Keratinocyte (primary cell): ENCODE measurements at regions not wholly inside any gene's neighbourhood (a gene's known extent, or its start where the extent isn't known, plus 50 kb on each side); places are given as distances from the start of the nearest gene placed in this dataset.
A peak's percentile ranks its signal among the peaks of the same experiment; 100 is the strongest.

Source experiments
- DNase-seq: peaks from one replicate; pipeline ENCODE4 v3.0.0-alpha.2; 2011; ENCODE audit warnings: low read depth, missing footprints, low spot score
- FAIRE-seq: peaks from 2 replicates; lab custom pipeline; 2011; peaks lifted over from hg19 to GRCh38; lab: Jason Lieb, UNC
- H2AFZ ChIP-seq: 2 replicates; pipeline ENCODE4 v1.6.0; 2012; ENCODE audit warnings: low read length, control low read depth, inconsistent platforms; ENCODE audit not compliant: control insufficient read depth
- H3K27ac ChIP-seq: 2 replicates; pipeline ENCODE4 v1.5.1; 2011; ENCODE audit warnings: low read length; ENCODE audit not compliant: control insufficient read depth, insufficient read depth
- H3K27me3 ChIP-seq: 3 replicates; pipeline ENCODE4 v1.6.0; 2011; ENCODE audit warnings: low read length; ENCODE audit not compliant: control insufficient read depth, insufficient read depth; ENCODE audit errors: extremely low read depth
- H3K36me3 ChIP-seq, 2 experiments: 2 replicates in 1 of 2; 3 replicates in 1 of 2; pipeline ENCODE4 v1.5.1; 2011; ENCODE audit warnings: low read length in 2 of 2, mild to moderate bottlenecking in 1 of 2; ENCODE audit not compliant: control insufficient read depth in 2 of 2, insufficient read depth in 2 of 2; ENCODE audit errors: extremely low read depth in 1 of 2
- H3K4me1 ChIP-seq: 3 replicates; pipeline ENCODE4 v1.5.1; 2011; ENCODE audit warnings: low read length; ENCODE audit not compliant: control insufficient read depth, insufficient read depth; ENCODE audit errors: extremely low read depth
- H3K4me2 ChIP-seq: 3 replicates; pipeline ENCODE4 v1.6.0; 2011; ENCODE audit warnings: low read depth, low read length; ENCODE audit not compliant: control insufficient read depth, insufficient read depth; ENCODE audit errors: extremely low read depth
- H3K4me3 ChIP-seq, 3 experiments: fragments of 200-600 bp in 1 of 3; sonication (generic) in 1 of 3; 2 replicates in 2 of 3; 3 replicates in 1 of 3; pipeline ENCODE4 v1.5.1; 2011 to 2016; ENCODE audit warnings: low read length in 3 of 3, mild to moderate bottlenecking in 3 of 3, control low read depth in 2 of 3, inconsistent platforms in 1 of 3, low read depth in 1 of 3, mixed read lengths in 1 of 3, mixed run types in 1 of 3, moderate library complexity in 1 of 3; ENCODE audit not compliant: control insufficient read depth in 2 of 3, insufficient read depth in 2 of 3; ENCODE audit errors: extremely low read depth in 1 of 3
- H3K79me2 ChIP-seq: 2 replicates; pipeline ENCODE4 v1.6.0; 2012; ENCODE audit warnings: low read length; ENCODE audit not compliant: control insufficient read depth, insufficient read depth
- H3K9ac ChIP-seq: 3 replicates; pipeline ENCODE4 v1.6.0; 2011; ENCODE audit warnings: low read length; ENCODE audit not compliant: control insufficient read depth, insufficient read depth; ENCODE audit errors: extremely low read depth
- H3K9me1 ChIP-seq: 3 replicates; pipeline ENCODE4 v1.6.0; 2011; ENCODE audit warnings: low read length; ENCODE audit not compliant: control insufficient read depth, insufficient read depth; ENCODE audit errors: extremely low read depth
- H3K9me3 ChIP-seq: 2 replicates; pipeline ENCODE4 v1.5.1; 2012; ENCODE audit warnings: low read depth, low read length; ENCODE audit not compliant: control insufficient read depth
- H4K20me1 ChIP-seq: 3 replicates; pipeline ENCODE4 v1.6.0; 2011; ENCODE audit warnings: low read length; ENCODE audit not compliant: control insufficient read depth, insufficient read depth; ENCODE audit errors: extremely low read depth
- CTCF ChIP-seq, 3 experiments: IDR thresholded peaks in 1 of 3; conservative IDR thresholded peaks in 1 of 3; optimal IDR thresholded peaks in 1 of 3; 2 replicates in 2 of 3; 3 replicates in 1 of 3; pipeline versions ENCODE3 to v1.5.1; 2011; ENCODE audit warnings: low read length in 3 of 3, mild to moderate bottlenecking in 3 of 3, moderate library complexity in 2 of 3, control low read depth in 1 of 3, inconsistent platforms in 1 of 3; ENCODE audit not compliant: insufficient read depth in 2 of 3; ENCODE audit errors: extremely low read depth in 1 of 3
- EZH2 ChIP-seq: IDR thresholded peaks from one replicate; pipeline ENCODE4 v1.6.1; 2012; ENCODE audit warnings: inconsistent platforms, mild to moderate bottlenecking, low read length, moderate library complexity
- dilution Hi-C: fragments of 300-500 bp; cut with MboI; formaldehyde crosslinking; loops from one replicate; pipeline ENCODE4 v1.7.0; 2020; ENCODE audit warnings: low sequenced_read_pairs; ENCODE audit not compliant: extremely low pct_ligation_motif_present

- Histone ChIP-seq H3K9me3 (no peaks in the 10 kb centered on the region), H3K27ac (no peak overlapping the region), H3K4me2 (no peak overlapping the region), H3K4me3 (no peak overlapping the region), H2AFZ (no peak overlapping the region), H3K4me1 (peaks cover 4% of the 10 kb centered on the region), H4K20me1 (no peaks in the 10 kb centered on the region), H3K9ac (no peak overlapping the region), H3K9me1 (no peaks in the 10 kb centered on the region), H3K36me3 (no peaks in the 10 kb centered on the region), H3K27me3 (no peaks in the 10 kb centered on the region), H3K79me2 (no peaks in the 10 kb centered on the region)
- TF ChIP-seq CTCF (optimal IDR thresholded peaks at IDR 0.05 in 1 of 3, IDR thresholded peaks at IDR 0.05 in 1 of 3, conservative IDR thresholded peaks at IDR 0.05 in 1 of 3; ENCODE audit: extremely low read depth in 1 of 3, insufficient read depth in 2 of 3, low read length in 3 of 3) (no peak), EZH2 (no peak)
- no peak for DNase-seq
- FAIRE-seq: no peak
- dilution Hi-C loops: no loop called here
Measured at GRCh38 chr4:106615410-106615945, 246.9 kb upstream of the GIMD1 start.

- H3K79me2 ChIP-seq: no peaks in the 10 kb centered on the region
- dilution Hi-C loops: no loop called here
- no peaks in the 10 kb centered on the region for H3K27me3 ChIP-seq
- H3K27ac ChIP-seq: no peak overlapping the region
- H3K36me3 ChIP-seq: no peaks in the 10 kb centered on the region
- FAIRE-seq (peak; percentile 13), DNase-seq (no peak)
- TF ChIP-seq EZH2: no peak
- no peak for TF ChIP-seq CTCF (optimal IDR thresholded peaks at IDR 0.05 in 1 of 3, IDR thresholded peaks at IDR 0.05 in 1 of 3, conservative IDR thresholded peaks at IDR 0.05 in 1 of 3; ENCODE audit: extremely low read depth in 1 of 3, insufficient read depth in 2 of 3, low read length in 3 of 3)
- H3K9ac ChIP-seq: no peak overlapping the region
- H3K9me3 ChIP-seq: no peaks in the 10 kb centered on the region
- peak overlapping the region; percentile 22 for H3K4me2 ChIP-seq
- H3K4me3 ChIP-seq: peak overlapping the region in 1 of 3 experiments; percentile 29
- peaks cover 4% of the 10 kb centered on the region for H3K4me1 ChIP-seq
- H2AFZ ChIP-seq: peak overlapping the region; percentile 81
- no peaks in the 10 kb centered on the region for H3K9me1 ChIP-seq
- H4K20me1 ChIP-seq: no peaks in the 10 kb centered on the region
Measured at GRCh38 chr4:106614441-106614840, 245.9 kb upstream of the GIMD1 start.
